ENCODE measurements at regions not wholly inside any gene's neighbourhood (a gene's known extent, or its start where the extent isn't known, plus 50 kb on each side); places are given as distances from the start of the nearest gene placed in this dataset.
"Not testable (repeated sequence)": the region's sequence is repeated elsewhere in the genome, so short reads cannot be mapped to it uniquely, and the experiment has no call there.

GRCh38 chrX:142312591-142312990, 107.5 kb upstream of the MAGEC2 start:
- no peak for TF ChIP-seq CTCF (IDR thresholded peaks at IDR 0.05)
- Mint-ChIP-seq H3K36me3 (ENCODE audit: low read depth) (no peaks in the 10 kb centered on the region), H3K4me3 (ENCODE audit: unreplicated experiment) (no peak overlapping the region), H3K27me3 (ENCODE audit: low read depth) (no peaks in the 10 kb centered on the region), H3K4me1 (ENCODE audit: low read depth) (no peaks in the 10 kb centered on the region), H3K9me3 (ENCODE audit: low read depth) (peaks cover 30% of the 10 kb centered on the region), H3K27ac (ENCODE audit: unreplicated experiment) (no peak overlapping the region)
- DNase-seq (ENCODE audit: low spot score), result no peak

- H3K4me1 Mint-ChIP-seq (ENCODE audit: low read depth), result no peaks in the 10 kb centered on the region
- no peak for TF ChIP-seq CTCF (IDR thresholded peaks at IDR 0.05)
- H3K27ac Mint-ChIP-seq (ENCODE audit: unreplicated experiment), result no peak overlapping the region
- no peaks in the 10 kb centered on the region for H3K36me3 Mint-ChIP-seq (ENCODE audit: low read depth)
- DNase-seq (ENCODE audit: low spot score), result no peak
- peaks cover 47% of the 10 kb centered on the region for H3K9me3 Mint-ChIP-seq (ENCODE audit: low read depth)
- H3K27me3 Mint-ChIP-seq (ENCODE audit: low read depth), result no peaks in the 10 kb centered on the region
- no peak overlapping the region for H3K4me3 Mint-ChIP-seq (ENCODE audit: unreplicated experiment)
Observed at GRCh38 chrX:142299406-142299805, 94.3 kb upstream of the MAGEC2 start.

GRCh38 chrX:142296421-142296820, 91.3 kb upstream of the MAGEC2 start:
- Mint-ChIP-seq H3K27ac (ENCODE audit: unreplicated experiment) (no peak overlapping the region), H3K27me3 (ENCODE audit: low read depth) (no peaks in the 10 kb centered on the region)

GRCh38 chrX:142295190-142295589, 90.1 kb upstream of the MAGEC2 start:
- H3K9me3 Mint-ChIP-seq (ENCODE audit: low read depth), result peaks cover 40% of the 10 kb centered on the region

More at GRCh38 chrX:142296421-142296820, 91.3 kb upstream of the MAGEC2 start:
- H3K9me3 Mint-ChIP-seq (ENCODE audit: low read depth), result peaks cover 42% of the 10 kb centered on the region
- no peaks in the 10 kb centered on the region for H3K36me3 Mint-ChIP-seq (ENCODE audit: low read depth)
- no peak for TF ChIP-seq CTCF (IDR thresholded peaks at IDR 0.05)
- no peak for DNase-seq (ENCODE audit: low spot score)
- H3K4me1 Mint-ChIP-seq (ENCODE audit: low read depth), result no peaks in the 10 kb centered on the region
- H3K4me3 Mint-ChIP-seq (ENCODE audit: unreplicated experiment), result no peak overlapping the region

GRCh38 chrX:142270166-142270565, 65.1 kb upstream of the MAGEC2 start:
- not testable (repeated sequence) for H3K4me3 Mint-ChIP-seq (ENCODE audit: unreplicated experiment); H3K27me3 Mint-ChIP-seq (ENCODE audit: low read depth); H3K4me1 Mint-ChIP-seq (ENCODE audit: low read depth); DNase-seq (ENCODE audit: low spot score); H3K36me3 Mint-ChIP-seq (ENCODE audit: low read depth); H3K27ac Mint-ChIP-seq (ENCODE audit: unreplicated experiment)
- H3K9me3 Mint-ChIP-seq (ENCODE audit: low read depth), result peaks cover 59% of the 10 kb centered on the region

More at GRCh38 chrX:142295190-142295589, 90.1 kb upstream of the MAGEC2 start:
- no peaks in the 10 kb centered on the region for H3K4me1 Mint-ChIP-seq (ENCODE audit: low read depth)
- no peak overlapping the region for H3K4me3 Mint-ChIP-seq (ENCODE audit: unreplicated experiment)
- no peak for DNase-seq (ENCODE audit: low spot score)
- TF ChIP-seq CTCF (IDR thresholded peaks at IDR 0.05), result no peak
- H3K36me3 Mint-ChIP-seq (ENCODE audit: low read depth), result no peaks in the 10 kb centered on the region
- no peaks in the 10 kb centered on the region for H3K27me3 Mint-ChIP-seq (ENCODE audit: low read depth)
- no peak overlapping the region for H3K27ac Mint-ChIP-seq (ENCODE audit: unreplicated experiment)

GRCh38 chrX:142266417-142266816, 61.3 kb upstream of the MAGEC2 start:
- no peak for TF ChIP-seq CTCF (IDR thresholded peaks at IDR 0.05)
- Mint-ChIP-seq H3K4me3 (ENCODE audit: unreplicated experiment) (no peak overlapping the region), H3K9me3 (ENCODE audit: low read depth) (peaks cover 47% of the 10 kb centered on the region), H3K36me3 (ENCODE audit: low read depth) (no peaks in the 10 kb centered on the region), H3K27ac (ENCODE audit: unreplicated experiment) (no peak overlapping the region), H3K4me1 (ENCODE audit: low read depth) (no peaks in the 10 kb centered on the region), H3K27me3 (ENCODE audit: low read depth) (no peaks in the 10 kb centered on the region)
- no peak for DNase-seq (ENCODE audit: low spot score)

- not testable (repeated sequence) for H3K27me3 Mint-ChIP-seq (ENCODE audit: low read depth); H3K36me3 Mint-ChIP-seq (ENCODE audit: low read depth); H3K4me1 Mint-ChIP-seq (ENCODE audit: low read depth); H3K4me3 Mint-ChIP-seq (ENCODE audit: unreplicated experiment); H3K27ac Mint-ChIP-seq (ENCODE audit: unreplicated experiment); DNase-seq (ENCODE audit: low spot score)
- peaks cover 45% of the 10 kb centered on the region for H3K9me3 Mint-ChIP-seq (ENCODE audit: low read depth)
Observed at GRCh38 chrX:142265549-142265948, 60.5 kb upstream of the MAGEC2 start.

Measured in chondrocyte (in vitro differentiated cells).